ENCODE measurements at regions not wholly inside any gene's neighbourhood (a gene's known extent, or its start where the extent isn't known, plus 50 kb on each side); places are given as distances from the start of the nearest gene placed in this dataset.

- TF ChIP-seq ZNF770 (CRISPR knock-in tag; IDR thresholded peaks at IDR 0.05) (0 out of 2 replicates have a peak, but pooled peaks have one; percentile 51), KDM4B (CRISPR knock-in tag; IDR thresholded peaks at IDR 0.05) (peak; percentile 89; the same call in 1 of the 2 replicates), ZNF329 (CRISPR knock-in tag; IDR thresholded peaks at IDR 0.05; ENCODE audit: low read depth) (0 out of 2 replicates have a peak, but pooled peaks have one; percentile 53), PRPF4 (IDR thresholded peaks at IDR 0.05; ENCODE audit: low read depth, low read length, poor library complexity, severe bottlenecking) (no peak), FOSL2 (CRISPR knock-in tag; IDR thresholded peaks at IDR 0.05) (peak; percentile 30; the same call in 1 of the 2 replicates), MLX (CRISPR knock-in tag; IDR thresholded peaks at IDR 0.05) (no peak), ZNF335 (CRISPR knock-in tag; IDR thresholded peaks at IDR 0.05) (0 out of 2 replicates have a peak, but pooled peaks have one; percentile 63), PATZ1 (CRISPR knock-in tag; IDR thresholded peaks at IDR 0.05) (peak; percentile 99), ZNF549 (CRISPR knock-in tag; IDR thresholded peaks at IDR 0.05) (0 out of 2 replicates have a peak, but pooled peaks have one; percentile 42), NFIB (CRISPR knock-in tag; IDR thresholded peaks at IDR 0.05; ENCODE audit: borderline replicate concordance) (no peak), CTCF (CRISPR knock-in tag; IDR thresholded peaks at IDR 0.05) (peak; percentile 99), SNRNP70 (IDR thresholded peaks at IDR 0.05; ENCODE audit: low read depth, low read length) (no peak), ZBTB39 (CRISPR knock-in tag; IDR thresholded peaks at IDR 0.05) (0 out of 2 replicates have a peak, but pooled peaks have one; percentile 43), THRA (CRISPR knock-in tag; IDR thresholded peaks at IDR 0.05; ENCODE audit: borderline replicate concordance) (peak; percentile 75), MED8 (CRISPR knock-in tag; IDR thresholded peaks at IDR 0.05; ENCODE audit: insufficient replicate concordance) (peak; percentile 25), SRSF4 (IDR thresholded peaks at IDR 0.05; ENCODE audit: low read depth, low read length, poor library complexity, severe bottlenecking) (no peak), ZNF232 (CRISPR knock-in tag; IDR thresholded peaks at IDR 0.05; ENCODE audit: borderline replicate concordance) (0 out of 2 replicates have a peak, but pooled peaks have one; percentile 42)
Measured at GRCh38 chr11:15650105-15650938, 535.6 kb downstream of the INSC start (continued).
